ENCODE measurements at regions not wholly inside any gene's neighbourhood (a gene's known extent, or its start where the extent isn't known, plus 50 kb on each side); places are given as distances from the start of the nearest gene placed in this dataset.

DNA sequence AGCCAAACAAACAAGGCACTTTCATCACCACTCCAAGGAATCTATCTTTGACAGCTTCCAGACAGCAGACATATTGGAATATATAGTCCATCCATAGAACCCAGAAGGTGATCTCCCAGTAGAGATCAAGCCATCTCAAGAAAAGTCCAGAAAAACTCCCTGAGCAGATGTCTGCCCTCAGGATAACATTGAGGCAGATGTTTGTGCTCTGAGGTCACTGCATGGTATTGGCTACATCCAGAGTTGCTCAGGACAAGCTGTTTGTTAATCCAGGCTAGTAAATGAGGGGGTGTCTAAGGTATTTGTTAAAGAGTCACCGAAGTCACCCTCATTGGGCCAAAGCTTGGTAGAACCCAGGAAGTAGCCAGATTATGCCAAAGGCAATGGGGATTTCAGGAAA, 556.3 kb upstream of the KLF4 start:
- Histone ChIP-seq H3K27ac (no peak overlapping the region), H3K27me3 (no peaks in the 10 kb centered on the region), H3K9me3 (peaks cover 6% of the 10 kb centered on the region), H3K4me1 (peaks cover 11% of the 10 kb centered on the region), H3K4me3 (no peak overlapping the region), H3K36me3 (no peaks in the 10 kb centered on the region)
- TF ChIP-seq POLR2A (IDR thresholded peaks at IDR 0.05) (no peak), POLR2AphosphoS5 (IDR thresholded peaks at IDR 0.05; ENCODE audit: insufficient read depth in 1 of 2, low read depth in 1 of 2) (no peak)
- TF ChIP-seq, protein P1, sequence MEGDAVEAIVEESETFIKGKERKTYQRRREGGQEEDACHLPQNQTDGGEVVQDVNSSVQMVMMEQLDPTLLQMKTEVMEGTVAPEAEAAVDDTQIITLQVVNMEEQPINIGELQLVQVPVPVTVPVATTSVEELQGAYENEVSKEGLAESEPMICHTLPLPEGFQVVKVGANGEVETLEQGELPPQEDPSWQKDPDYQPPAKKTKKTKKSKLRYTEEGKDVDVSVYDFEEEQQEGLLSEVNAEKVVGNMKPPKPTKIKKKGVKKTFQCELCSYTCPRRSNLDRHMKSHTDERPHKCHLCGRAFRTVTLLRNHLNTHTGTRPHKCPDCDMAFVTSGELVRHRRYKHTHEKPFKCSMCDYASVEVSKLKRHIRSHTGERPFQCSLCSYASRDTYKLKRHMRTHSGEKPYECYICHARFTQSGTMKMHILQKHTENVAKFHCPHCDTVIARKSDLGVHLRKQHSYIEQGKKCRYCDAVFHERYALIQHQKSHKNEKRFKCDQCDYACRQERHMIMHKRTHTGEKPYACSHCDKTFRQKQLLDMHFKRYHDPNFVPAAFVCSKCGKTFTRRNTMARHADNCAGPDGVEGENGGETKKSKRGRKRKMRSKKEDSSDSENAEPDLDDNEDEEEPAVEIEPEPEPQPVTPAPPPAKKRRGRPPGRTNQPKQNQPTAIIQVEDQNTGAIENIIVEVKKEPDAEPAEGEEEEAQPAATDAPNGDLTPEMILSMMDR (IDR thresholded peaks at IDR 0.05), result no peak
- DNase-seq (ENCODE audit: extremely low spot score in 2 of 2), result peak in 1 of 2 donors; percentile 37
- intact Hi-C loops (cut with DNase I), result no loop called here

DNA sequence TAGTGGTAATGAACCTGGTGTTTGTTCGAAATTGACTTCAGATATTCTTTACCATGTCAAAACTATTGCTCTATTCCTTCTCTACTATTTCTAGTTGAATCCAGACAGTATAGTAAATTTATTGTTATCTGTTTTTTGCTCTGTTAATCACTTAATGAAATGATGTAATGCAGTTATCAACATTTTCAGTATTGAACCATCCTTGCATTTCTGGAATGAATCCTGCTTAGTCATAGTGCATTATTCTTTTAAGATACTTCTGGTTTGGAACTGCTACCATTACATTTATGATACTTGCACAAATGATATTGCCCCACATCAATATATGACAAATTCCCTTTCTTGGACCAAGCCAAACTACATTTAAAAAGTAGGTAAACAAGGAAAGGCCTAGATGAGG, 554.0 kb upstream of the KLF4 start:
- no peak for TF ChIP-seq POLR2AphosphoS5 (IDR thresholded peaks at IDR 0.05; ENCODE audit: insufficient read depth in 1 of 2, low read depth in 1 of 2)
- no peak for TF ChIP-seq POLR2A (IDR thresholded peaks at IDR 0.05)
- TF ChIP-seq, protein P1 (IDR thresholded peaks at IDR 0.05), result no peak
- Histone ChIP-seq H3K27me3 (no peaks in the 10 kb centered on the region), H3K36me3 (no peaks in the 10 kb centered on the region), H3K27ac (no peak overlapping the region), H3K4me1 (no peaks in the 10 kb centered on the region), H3K9me3 (peaks cover 6% of the 10 kb centered on the region), H3K4me3 (no peak overlapping the region)
- intact Hi-C loops (cut with DNase I), result no loop called here
- no peak for DNase-seq (ENCODE audit: extremely low spot score in 2 of 2)

DNA sequence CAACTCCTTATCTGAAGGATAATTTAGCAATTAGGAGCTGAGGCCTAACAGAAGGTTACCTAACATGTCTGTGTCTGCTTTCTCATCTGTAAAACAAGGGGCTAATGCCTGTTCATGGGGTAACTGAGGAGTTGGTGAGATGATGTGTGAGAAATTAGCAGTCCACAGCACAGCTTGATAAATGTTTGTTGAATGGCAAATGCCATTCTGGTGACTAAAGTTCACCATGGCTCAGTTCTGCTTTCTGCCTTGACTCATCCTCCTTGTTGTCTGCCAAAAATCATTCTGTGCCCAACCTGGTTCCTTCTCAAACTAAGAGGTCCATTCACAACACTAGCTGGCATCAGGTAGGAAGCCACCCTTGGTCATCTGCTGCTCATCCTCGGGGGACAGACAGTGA, 552.0 kb upstream of the KLF4 start:
- DNase-seq (ENCODE audit: extremely low spot score in 2 of 2), result peak in 1 of 2 donors; percentile 83
- Histone ChIP-seq H3K27me3 (no peaks in the 10 kb centered on the region), H3K4me1 (peaks cover under 1% of the 10 kb centered on the region), H3K4me3 (no peak overlapping the region), H3K36me3 (no peaks in the 10 kb centered on the region), H3K27ac (no peak overlapping the region), H3K9me3 (peaks cover 6% of the 10 kb centered on the region)
- intact Hi-C loops (cut with DNase I), result no loop called here
- no peak for TF ChIP-seq POLR2AphosphoS5 (IDR thresholded peaks at IDR 0.05; ENCODE audit: insufficient read depth in 1 of 2, low read depth in 1 of 2)
- TF ChIP-seq, protein P1 (IDR thresholded peaks at IDR 0.05), result no peak
- no peak for TF ChIP-seq POLR2A (IDR thresholded peaks at IDR 0.05)

DNA sequence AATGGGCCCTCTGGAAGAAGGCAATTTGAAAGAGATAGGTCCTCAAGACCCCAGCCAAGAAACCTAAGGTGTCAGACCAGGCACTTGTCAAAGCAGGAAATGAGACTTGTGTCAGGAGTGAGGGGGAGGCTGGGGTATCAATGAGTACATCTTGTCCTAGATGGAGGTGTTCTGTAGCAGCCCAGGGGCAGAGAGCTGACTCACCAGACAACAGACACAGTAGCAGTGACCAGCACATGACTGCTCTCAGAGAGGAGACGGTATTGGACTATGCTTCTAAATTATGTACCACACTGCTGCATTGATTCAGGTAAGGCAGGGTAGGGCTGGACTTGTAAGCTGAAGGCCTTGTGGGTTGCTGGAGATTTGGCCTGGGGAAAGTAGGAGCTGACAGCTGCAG, 551.2 kb upstream of the KLF4 start:
- intact Hi-C loops (cut with DNase I), result no loop called here
- H3K4me1 ChIP-seq, result peaks cover 8% of the 10 kb centered on the region
- no peak overlapping the region for H3K4me3 ChIP-seq
- no peak overlapping the region for H3K27ac ChIP-seq
- H3K36me3 ChIP-seq, result no peaks in the 10 kb centered on the region
- H3K9me3 ChIP-seq, result peaks cover 6% of the 10 kb centered on the region
- peak in 1 of 2 donors; percentile 62 for DNase-seq (ENCODE audit: extremely low spot score in 2 of 2)
- no peaks in the 10 kb centered on the region for H3K27me3 ChIP-seq
- TF ChIP-seq POLR2AphosphoS5 (IDR thresholded peaks at IDR 0.05; ENCODE audit: insufficient read depth in 1 of 2, low read depth in 1 of 2), result no peak
- no peak for TF ChIP-seq POLR2A (IDR thresholded peaks at IDR 0.05)

DNA sequence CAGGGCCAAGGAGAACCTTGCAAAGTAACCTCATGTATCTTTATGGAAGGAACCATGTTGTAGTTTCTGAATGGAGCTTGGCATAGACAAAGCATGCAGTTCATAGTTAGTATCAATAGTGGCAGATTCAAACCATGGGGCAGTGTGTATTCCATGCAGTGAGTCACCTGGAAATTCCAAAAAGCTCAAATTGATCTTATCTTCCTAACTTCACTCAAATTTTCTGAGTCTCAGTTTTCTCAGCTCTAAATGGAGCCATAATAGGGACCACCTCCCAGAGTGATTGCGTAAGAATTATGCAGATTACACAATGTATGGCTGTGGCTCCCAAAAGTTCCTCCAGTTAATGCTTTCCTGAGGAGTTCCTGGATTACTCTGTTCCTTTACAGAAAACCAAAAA, 549.9 kb upstream of the KLF4 start:
- Histone ChIP-seq H3K4me1 (peaks cover 21% of the 10 kb centered on the region), H3K36me3 (no peaks in the 10 kb centered on the region), H3K27ac (no peak overlapping the region), H3K9me3 (peaks cover 6% of the 10 kb centered on the region), H3K27me3 (no peaks in the 10 kb centered on the region), H3K4me3 (no peak overlapping the region)
- peak in 1 of 2 donors; percentile 20 for DNase-seq (ENCODE audit: extremely low spot score in 2 of 2)
- intact Hi-C loops (cut with DNase I), result no loop called here
- TF ChIP-seq, protein P1 (IDR thresholded peaks at IDR 0.05), result no peak

DNA sequence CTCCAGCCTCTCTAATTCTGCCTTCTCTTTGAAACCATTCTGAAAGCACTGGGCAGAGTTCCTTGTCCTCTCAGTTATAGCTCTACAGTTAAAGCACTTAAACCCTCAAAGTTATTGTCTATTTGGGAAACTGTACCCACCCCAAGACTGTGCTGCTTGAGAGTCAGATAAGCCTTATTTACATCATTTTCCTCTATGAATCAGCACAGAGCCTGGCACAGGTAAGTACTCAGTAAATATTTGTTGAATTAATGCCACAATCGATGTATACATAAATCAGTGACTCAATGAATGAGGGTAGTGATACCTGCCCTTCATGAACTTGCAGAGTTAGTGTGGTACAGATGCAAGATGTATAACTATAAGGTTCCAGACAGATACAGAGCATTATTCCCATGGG, 549.4 kb upstream of the KLF4 start:
- no peak for TF ChIP-seq POLR2AphosphoS5 (IDR thresholded peaks at IDR 0.05; ENCODE audit: insufficient read depth in 1 of 2, low read depth in 1 of 2)
- TF ChIP-seq POLR2A (IDR thresholded peaks at IDR 0.05), result no peak
- TF ChIP-seq, protein P1 (IDR thresholded peaks at IDR 0.05), result no peak

More for the DNA sequence above, 549.4 kb upstream of the KLF4 start:
- Histone ChIP-seq H3K9me3 (peaks cover 6% of the 10 kb centered on the region), H3K4me1 (peaks cover 26% of the 10 kb centered on the region), H3K27ac (no peak overlapping the region), H3K4me3 (no peak overlapping the region), H3K27me3 (no peaks in the 10 kb centered on the region), H3K36me3 (no peaks in the 10 kb centered on the region)
- no peak for DNase-seq (ENCODE audit: extremely low spot score in 2 of 2)
- intact Hi-C loops (cut with DNase I), result no loop called here

Data from vagina (tissue), 2 donors.